Upper lobe of left lung (tissue), 6 donors: ENCODE measurements at regions not wholly inside any gene's neighbourhood (a gene's known extent, or its start where the extent isn't known, plus 50 kb on each side); places are given as distances from the start of the nearest gene placed in this dataset.
"Not testable (repeated sequence)": the region's sequence is repeated elsewhere in the genome, so short reads cannot be mapped to it uniquely, and the experiment has no call there.

Source experiments
- ATAC-seq, 2 donors: fragments of 200-7000 bp; cut with Tn5 transposase; one replicate each; pipeline ENCODE4 v1.9.1; 2022; ENCODE audit warnings: mild to moderate bottlenecking in 2 of 2, moderate library complexity in 2 of 2; ENCODE audit not compliant: low FRiP score in 2 of 2
- DNase-seq, 2 donors: peaks; one replicate each; pipeline ENCODE4 v3.0.0-alpha.2; 2019 to 2020
- H3K27ac ChIP-seq, 4 donors: fragments of 200-600 bp; sonication (generic); one replicate each; pipeline ENCODE4 v1.5.1; 2016 to 2019
- H3K27me3 ChIP-seq, 4 donors: fragments of 200-600 bp; sonication (generic); one replicate each; pipeline ENCODE4 v1.5.1; 2017 to 2019
- H3K36me3 ChIP-seq, 4 donors: fragments of 200-600 bp; sonication (generic); one replicate each; pipeline ENCODE4 v1.5.1; 2016 to 2019
- H3K4me1 ChIP-seq, 4 donors: fragments of 200-600 bp; sonication (generic); one replicate each; pipeline ENCODE4 v1.5.1; 2018 to 2019
- H3K4me3 ChIP-seq, 4 donors: fragments of 200-600 bp; sonication (generic); one replicate each; pipeline ENCODE4 v1.5.1; 2017 to 2019; ENCODE audit warnings: mild to moderate bottlenecking in 2 of 4, moderate library complexity in 1 of 4
- H3K9me3 ChIP-seq, 4 donors: fragments of 200-600 bp; sonication (generic); one replicate each; pipeline ENCODE4 v1.5.1; 2018 to 2019
- CTCF ChIP-seq, 6 experiments: fragments of 450-650 bp in 4 of 6; fragments of 200-600 bp in 2 of 6; sonication (generic) in 2 of 6; IDR thresholded peaks; one replicate each; pipeline ENCODE4 v1.5.1; 2016 to 2019; ENCODE audit warnings: antibody characterized with exemption in 6 of 6
- EP300 ChIP-seq, 4 donors: sonication (generic); formaldehyde crosslinking; IDR thresholded peaks; one replicate each; pipeline ENCODE4 v1.5.1; 2017; ENCODE audit warnings: antibody characterized with exemption in 4 of 4, control low read depth in 2 of 4
- POLR2A ChIP-seq, 4 donors: fragments of 450-650 bp; IDR thresholded peaks; one replicate each; pipeline ENCODE4 v1.5.1; 2016 to 2017; ENCODE audit warnings: antibody characterized with exemption in 4 of 4, mild to moderate bottlenecking in 2 of 4
- POLR2AphosphoS5 ChIP-seq, 2 donors: sonication (generic); formaldehyde crosslinking; IDR thresholded peaks; one replicate each; pipeline ENCODE4 v1.5.1; 2017; ENCODE audit warnings: antibody characterized with exemption in 2 of 2
- WGBS, 2 donors: methylation state at CpG; one replicate each; pipeline ENCODE4 v1.1.5; 2017 to 2018; 5-methylcytosine and 5-hydroxymethylcytosine counted together
- donor health status: DM: no; HTN: no; CAD: no; lungs with moderate emphysema.
- donor health status: DM: no; HTN: yes; CAD: no; lungs with severe emphysema.

GRCh38 chr2:67124531-67124930 is 272.6 kb upstream of the ETAA1 start:
- Histone ChIP-seq H3K9me3 (no peaks in the 10 kb centered on the region), H3K36me3 (no peaks in the 10 kb centered on the region), H3K4me1 (no peaks in the 10 kb centered on the region), H3K27me3 (no peaks in the 10 kb centered on the region), H3K27ac (no peak overlapping the region), H3K4me3 (no peak overlapping the region)
- 100% methylated on average over 1 of the region's 1 CpG for WGBS, 2 donors
- TF ChIP-seq CTCF (IDR thresholded peaks at IDR 0.05) = no peak
- no peak for TF ChIP-seq POLR2A (IDR thresholded peaks at IDR 0.05)
- TF ChIP-seq POLR2AphosphoS5 (IDR thresholded peaks at IDR 0.05) = no peak
- no peak for TF ChIP-seq EP300 (IDR thresholded peaks at IDR 0.05)
- ATAC-seq (no peak), DNase-seq (no peak)

GRCh38 chr2:67130531-67131256 is 266.4 kb upstream of the ETAA1 start:
- no peaks in the 10 kb centered on the region for H3K9me3 ChIP-seq
- H3K27ac ChIP-seq = no peak overlapping the region
- ATAC-seq (no peak), DNase-seq (no peak)
- H3K4me3 ChIP-seq = no peak overlapping the region
- WGBS, 2 donors = 44 to 47% methylated on average over 3 of the region's 3 CpGs
- H3K4me1 ChIP-seq = no peaks in the 10 kb centered on the region
- TF ChIP-seq CTCF (IDR thresholded peaks at IDR 0.05) (no peak), EP300 (IDR thresholded peaks at IDR 0.05) (no peak), POLR2A (IDR thresholded peaks at IDR 0.05) (no peak), POLR2AphosphoS5 (IDR thresholded peaks at IDR 0.05) (no peak)
- H3K36me3 ChIP-seq = no peaks in the 10 kb centered on the region
- H3K27me3 ChIP-seq = no peaks in the 10 kb centered on the region

- ATAC-seq (no peak), DNase-seq (no peak)
- TF ChIP-seq EP300 (IDR thresholded peaks at IDR 0.05) (no peak), POLR2A (IDR thresholded peaks at IDR 0.05) (no peak), CTCF (IDR thresholded peaks at IDR 0.05) (no peak)
- H3K36me3 ChIP-seq = no peaks in the 10 kb centered on the region
- no peaks in the 10 kb centered on the region for H3K9me3 ChIP-seq
- WGBS, 2 donors = 73 to 77% methylated on average over 3 of the region's 3 CpGs
- no peaks in the 10 kb centered on the region for H3K4me1 ChIP-seq
- no peak overlapping the region for H3K27ac ChIP-seq
- no peak overlapping the region for H3K4me3 ChIP-seq
- H3K27me3 ChIP-seq = no peaks in the 10 kb centered on the region
These were observed 265.9 kb upstream of the ETAA1 start for GRCh38 chr2:67131257-67131609.

- ATAC-seq, H3K27me3 ChIP-seq, H3K27ac ChIP-seq, H3K36me3 ChIP-seq, DNase-seq, H3K4me1 ChIP-seq, H3K4me3 ChIP-seq, H3K9me3 ChIP-seq: not testable (repeated sequence)
- 46 to 71% methylated on average over 2 of the region's 2 CpGs for WGBS, 2 donors
These were observed 264.6 kb upstream of the ETAA1 start for GRCh38 chr2:67132441-67132940.

- DNase-seq (no peak), ATAC-seq (no peak)
- H3K36me3 ChIP-seq = no peaks in the 10 kb centered on the region
- no peak overlapping the region for H3K27ac ChIP-seq
- no peaks in the 10 kb centered on the region for H3K27me3 ChIP-seq
- 70 to 71% methylated on average over 3 of the region's 3 CpGs for WGBS, 2 donors
- TF ChIP-seq POLR2A (IDR thresholded peaks at IDR 0.05) (no peak), EP300 (IDR thresholded peaks at IDR 0.05) (no peak), CTCF (IDR thresholded peaks at IDR 0.05) (no peak), POLR2AphosphoS5 (IDR thresholded peaks at IDR 0.05) (no peak)
- no peaks in the 10 kb centered on the region for H3K4me1 ChIP-seq
- no peak overlapping the region for H3K4me3 ChIP-seq
- no peaks in the 10 kb centered on the region for H3K9me3 ChIP-seq
These were observed 261.9 kb upstream of the ETAA1 start for GRCh38 chr2:67135208-67135607.
